Breast epithelium (tissue), 4 donors: ENCODE measurements at regions not wholly inside any gene's neighbourhood (a gene's known extent, or its start where the extent isn't known, plus 50 kb on each side); places are given as distances from the start of the nearest gene placed in this dataset.
"Not testable (repeated sequence)": the region's sequence is repeated elsewhere in the genome, so short reads cannot be mapped to it uniquely, and the experiment has no call there.

Experiments
- DNase-seq, 2 donors: peaks; one replicate each; pipeline ENCODE4 v3.0.0-alpha.2; 2019; ENCODE audit warnings: low spot score in 2 of 2
- H3K27ac ChIP-seq, 2 donors: fragments of 200-600 bp; sonication (generic) in 1 of 2; one replicate each; pipeline ENCODE4 v1.5.1; 2016 to 2019; ENCODE audit warnings: mild to moderate bottlenecking in 1 of 2
- H3K27me3 ChIP-seq, 2 donors: fragments of 200-600 bp; sonication (generic) in 1 of 2; one replicate each; pipeline versions ENCODE4 v1.5.1 to v1.6.0; 2017 to 2019; ENCODE audit warnings: control low read depth in 1 of 2, mild to moderate bottlenecking in 1 of 2
- H3K36me3 ChIP-seq: fragments of 200-600 bp; one replicate; pipeline ENCODE4 v1.5.1; 2019
- H3K4me1 ChIP-seq, 2 donors: fragments of 200-600 bp; sonication (generic); one replicate each; pipeline ENCODE4 v1.5.1; 2016 to 2019; ENCODE audit warnings: control low read depth in 1 of 2
- H3K4me3 ChIP-seq, 3 donors: fragments of 200-600 bp; sonication (generic); 1 replicate in 2 of 3; 2 replicates in 1 of 3; pipeline ENCODE4 v1.5.1; 2016 to 2019; ENCODE audit warnings: mild to moderate bottlenecking in 3 of 3, moderate library complexity in 2 of 3
- H3K9me3 ChIP-seq, 2 donors: fragments of 200-600 bp; sonication (generic) in 1 of 2; one replicate each; pipeline ENCODE4 v1.5.1; 2016 to 2019; ENCODE audit warnings: control low read depth in 1 of 2
- intact Hi-C: fragments of 100-400 bp; cut with DNase I; formaldehyde crosslinking; loops from one replicate; pipeline ENCODE4 v1.15.1; 2023; ENCODE audit warnings: low total_unique reads

- DNase-seq, intact Hi-C loops, H3K27me3 ChIP-seq, H3K4me1 ChIP-seq, H3K9me3 ChIP-seq, H3K4me3 ChIP-seq, H3K36me3 ChIP-seq: not testable (repeated sequence)
- H3K27ac ChIP-seq: peak overlapping the region; percentile 71 to 74
These were observed 293.5 kb upstream of the PLGLB2 start for GRCh38 chr2:87454421-87454820.

DNA sequence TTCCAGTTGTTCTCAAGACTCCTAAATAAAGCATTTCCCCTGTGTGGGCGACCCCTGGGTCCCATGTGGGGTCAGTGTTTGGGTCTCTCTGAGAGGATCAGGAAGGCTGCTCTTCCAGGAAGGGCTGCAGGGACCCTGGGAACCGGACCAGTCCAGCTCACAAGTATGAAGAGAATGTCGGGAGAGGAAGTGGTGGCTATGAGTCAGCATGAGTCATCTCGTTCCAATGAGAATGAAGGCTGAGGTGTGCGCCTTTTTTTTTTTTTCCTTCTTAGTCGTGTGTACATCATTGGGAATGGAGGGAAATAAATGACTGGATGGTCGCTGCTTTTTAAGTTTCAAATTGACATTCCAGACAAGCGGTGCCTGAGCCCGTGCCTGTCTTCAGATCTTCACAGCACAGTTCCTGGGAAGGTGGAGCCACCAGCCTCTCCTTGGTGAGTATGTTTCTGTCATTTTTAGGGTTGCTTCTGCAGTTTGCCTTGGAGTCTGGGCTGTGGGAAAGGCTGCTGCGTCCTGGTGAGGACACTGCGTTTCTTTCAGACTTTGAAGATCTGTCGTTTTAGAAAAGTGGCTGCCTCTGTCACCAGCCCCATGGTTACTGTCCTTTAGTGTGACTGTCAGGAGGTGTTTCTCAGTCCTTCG is 292.6 kb upstream of the PLGLB2 start:
- H3K4me1 ChIP-seq, H3K36me3 ChIP-seq, DNase-seq, H3K27me3 ChIP-seq, intact Hi-C loops, H3K9me3 ChIP-seq: not testable (repeated sequence)
- Histone ChIP-seq H3K4me3 (peak overlapping the region; percentile 23 to 57 (median 42)), H3K27ac (peak overlapping the region; percentile 79 to 86)

GRCh38 chr2:87455854-87456249 is 292.0 kb upstream of the PLGLB2 start:
- H3K4me1 ChIP-seq, intact Hi-C loops, H3K9me3 ChIP-seq, H3K27me3 ChIP-seq, DNase-seq, H3K36me3 ChIP-seq: not testable (repeated sequence)
- peak overlapping the region; percentile 23 to 57 (median 42) for H3K4me3 ChIP-seq
- H3K27ac ChIP-seq: peak overlapping the region; percentile 79 to 86

- intact Hi-C loops, DNase-seq, H3K36me3 ChIP-seq, H3K4me1 ChIP-seq, H3K27me3 ChIP-seq, H3K9me3 ChIP-seq: not testable (repeated sequence)
- Histone ChIP-seq H3K27ac (peak overlapping the region; percentile 79 to 86), H3K4me3 (peak overlapping the region in 2 of 3 donors; percentile 42 to 45)
These were observed 291.3 kb upstream of the PLGLB2 start for GRCh38 chr2:87456477-87457128.

DNA sequence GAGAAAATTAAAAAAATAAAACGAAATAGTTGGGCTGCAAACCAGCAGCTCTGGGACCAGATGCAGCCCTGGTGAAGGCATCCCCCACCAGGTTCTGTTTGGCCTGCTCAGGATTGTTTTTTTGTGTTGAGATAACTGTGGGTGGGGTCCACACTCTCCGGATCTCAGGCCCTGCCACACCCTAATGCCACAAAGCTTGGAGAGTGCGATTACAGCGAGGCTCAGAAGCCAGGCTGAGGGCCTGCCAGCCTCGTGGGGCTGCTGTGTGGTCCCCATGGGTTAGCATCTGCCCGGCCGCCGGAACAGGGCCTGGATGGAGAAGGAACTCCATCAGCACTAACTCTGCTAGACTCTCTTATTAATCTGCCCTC is 290.8 kb upstream of the PLGLB2 start:
- H3K36me3 ChIP-seq, H3K4me3 ChIP-seq, H3K27me3 ChIP-seq, H3K4me1 ChIP-seq, H3K27ac ChIP-seq, intact Hi-C loops, H3K9me3 ChIP-seq, DNase-seq: not testable (repeated sequence)

DNA sequence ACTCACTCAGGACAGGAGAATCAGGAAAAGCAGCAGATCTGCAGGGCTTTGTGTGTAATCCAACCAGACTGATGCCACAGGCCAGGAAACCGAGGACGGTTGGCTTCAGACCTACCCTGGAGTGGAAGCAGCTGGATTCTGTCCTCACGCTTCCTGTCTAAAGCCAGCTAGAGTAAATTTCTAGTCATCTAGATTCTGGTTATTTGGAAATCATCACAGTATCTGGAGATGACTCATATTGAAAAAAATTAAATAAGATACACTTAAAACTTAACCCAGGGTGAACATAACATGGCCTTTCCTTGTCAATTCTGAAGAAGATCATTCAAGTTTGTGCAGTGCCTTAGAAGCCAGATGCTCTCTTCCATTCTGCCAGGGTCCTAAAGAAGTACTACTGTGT is 288.9 kb upstream of the PLGLB2 start:
- H3K4me3 ChIP-seq, H3K4me1 ChIP-seq, H3K36me3 ChIP-seq, DNase-seq, H3K27me3 ChIP-seq, H3K27ac ChIP-seq, H3K9me3 ChIP-seq, intact Hi-C loops: not testable (repeated sequence)

DNA sequence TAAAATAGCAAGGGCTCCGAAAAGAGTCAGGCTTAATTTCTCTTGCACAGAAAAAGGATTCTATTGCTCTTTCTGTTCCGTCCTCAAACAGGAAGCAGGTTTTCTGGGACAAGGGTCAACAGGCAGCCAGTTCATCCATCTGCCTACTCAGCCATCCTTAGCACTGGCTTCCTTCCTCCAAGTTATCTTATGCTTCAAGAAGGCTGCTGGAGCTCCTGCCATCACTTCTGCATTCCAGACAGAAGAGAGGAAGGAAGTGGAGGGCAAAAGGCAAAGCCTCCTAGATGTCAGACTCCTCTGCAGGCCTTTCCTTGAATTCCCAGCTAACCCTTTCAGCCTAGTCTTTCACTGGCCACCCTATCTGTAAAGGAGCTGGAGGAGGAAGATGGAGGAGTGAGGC is 287.8 kb upstream of the PLGLB2 start:
- H3K4me3 ChIP-seq, H3K36me3 ChIP-seq, H3K27me3 ChIP-seq, DNase-seq, H3K27ac ChIP-seq, H3K4me1 ChIP-seq, intact Hi-C loops, H3K9me3 ChIP-seq: not testable (repeated sequence)

DNA sequence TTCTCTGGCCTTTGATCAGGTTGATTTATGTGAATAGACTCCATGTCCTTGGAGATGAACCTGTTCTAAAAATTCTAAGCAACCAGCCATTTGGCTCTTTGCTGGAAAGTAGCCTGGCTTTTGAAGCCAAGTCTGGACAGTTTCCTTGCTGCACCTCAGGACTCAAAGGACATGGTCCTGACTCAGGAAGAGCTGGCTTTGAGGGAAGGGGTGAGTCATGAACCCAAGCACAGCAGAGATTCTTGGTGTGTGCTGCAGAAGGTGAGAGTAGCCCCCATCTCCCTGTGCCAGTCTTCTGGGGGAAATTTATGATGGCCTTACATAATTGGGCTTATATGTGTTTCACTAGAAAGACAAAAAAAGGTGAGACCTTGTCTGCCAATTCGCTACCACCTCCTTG is 287.2 kb upstream of the PLGLB2 start:
- H3K36me3 ChIP-seq, intact Hi-C loops, H3K4me1 ChIP-seq, H3K27ac ChIP-seq, H3K27me3 ChIP-seq, H3K9me3 ChIP-seq, H3K4me3 ChIP-seq, DNase-seq: not testable (repeated sequence)

DNA sequence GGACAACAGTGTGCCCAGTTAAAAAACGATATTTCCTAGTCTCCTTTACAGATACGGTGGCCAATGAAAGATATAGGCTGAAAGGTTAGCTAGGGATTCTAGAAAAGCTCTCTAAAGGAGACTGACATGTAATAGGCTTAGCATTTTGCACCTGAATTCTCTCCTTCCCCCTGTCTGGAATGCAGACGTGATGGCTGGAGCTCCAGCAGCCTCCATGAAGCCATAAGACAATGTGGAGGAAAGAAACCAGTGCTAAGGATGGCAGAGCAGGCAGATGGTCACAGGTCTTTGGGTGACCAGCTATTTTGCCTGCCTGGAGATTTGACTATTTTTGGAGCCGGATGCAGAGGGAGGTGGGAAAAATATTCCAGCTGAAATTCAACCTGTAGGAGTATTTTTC is 286.2 kb upstream of the PLGLB2 start:
- H3K27ac ChIP-seq, H3K27me3 ChIP-seq, DNase-seq, intact Hi-C loops, H3K4me1 ChIP-seq, H3K9me3 ChIP-seq, H3K4me3 ChIP-seq, H3K36me3 ChIP-seq: not testable (repeated sequence)

DNA sequence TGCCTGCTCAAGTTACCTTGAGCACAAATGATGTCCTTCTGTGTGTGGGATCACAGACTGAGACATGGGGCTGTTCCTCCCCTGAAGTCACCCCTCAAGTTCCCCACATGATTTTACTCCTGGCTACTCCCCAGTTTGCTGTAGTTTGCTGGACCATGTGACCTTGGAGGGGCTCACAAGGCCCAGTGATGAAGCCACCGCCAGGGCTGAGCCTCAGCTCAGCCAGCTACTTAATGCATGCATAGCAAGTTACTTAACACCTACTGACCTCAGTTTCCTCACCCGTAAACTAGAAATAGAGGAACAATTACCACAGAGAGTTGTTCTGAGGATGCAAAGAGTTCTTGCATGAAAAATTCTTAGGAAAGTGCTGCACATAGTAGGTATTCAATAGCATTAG is 283.7 kb upstream of the PLGLB2 start:
- intact Hi-C loops, H3K4me3 ChIP-seq, H3K36me3 ChIP-seq, H3K9me3 ChIP-seq, H3K4me1 ChIP-seq, H3K27me3 ChIP-seq, DNase-seq, H3K27ac ChIP-seq: not testable (repeated sequence)

DNA sequence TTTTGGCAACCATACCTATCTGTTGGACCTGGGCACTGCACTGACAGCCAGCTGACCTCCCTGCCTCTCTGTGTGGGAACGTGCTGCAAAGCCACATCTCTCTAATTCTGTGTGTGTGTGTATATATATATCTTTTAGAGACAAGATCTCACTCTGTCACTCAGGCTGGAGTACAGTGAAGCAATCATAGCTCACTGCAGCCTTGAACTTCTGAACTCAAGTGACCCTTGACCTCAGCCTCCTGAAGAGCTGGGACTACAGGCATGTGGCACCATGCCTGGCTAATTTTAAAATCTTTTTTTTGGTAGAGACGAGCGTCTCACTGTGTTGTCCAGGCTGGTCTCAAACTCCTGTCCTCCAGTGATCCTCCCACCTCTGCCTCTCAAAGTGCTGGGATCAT is 282.2 kb upstream of the PLGLB2 start:
- DNase-seq, H3K27ac ChIP-seq, H3K36me3 ChIP-seq, intact Hi-C loops, H3K9me3 ChIP-seq, H3K4me1 ChIP-seq, H3K4me3 ChIP-seq, H3K27me3 ChIP-seq: not testable (repeated sequence)

- H3K4me3 ChIP-seq, H3K27me3 ChIP-seq, H3K9me3 ChIP-seq, H3K4me1 ChIP-seq, H3K36me3 ChIP-seq, H3K27ac ChIP-seq, intact Hi-C loops: not testable (repeated sequence)
- DNase-seq: peak; percentile 76 to 86
These were observed 281.2 kb upstream of the PLGLB2 start for GRCh38 chr2:87466591-87467120.

DNA sequence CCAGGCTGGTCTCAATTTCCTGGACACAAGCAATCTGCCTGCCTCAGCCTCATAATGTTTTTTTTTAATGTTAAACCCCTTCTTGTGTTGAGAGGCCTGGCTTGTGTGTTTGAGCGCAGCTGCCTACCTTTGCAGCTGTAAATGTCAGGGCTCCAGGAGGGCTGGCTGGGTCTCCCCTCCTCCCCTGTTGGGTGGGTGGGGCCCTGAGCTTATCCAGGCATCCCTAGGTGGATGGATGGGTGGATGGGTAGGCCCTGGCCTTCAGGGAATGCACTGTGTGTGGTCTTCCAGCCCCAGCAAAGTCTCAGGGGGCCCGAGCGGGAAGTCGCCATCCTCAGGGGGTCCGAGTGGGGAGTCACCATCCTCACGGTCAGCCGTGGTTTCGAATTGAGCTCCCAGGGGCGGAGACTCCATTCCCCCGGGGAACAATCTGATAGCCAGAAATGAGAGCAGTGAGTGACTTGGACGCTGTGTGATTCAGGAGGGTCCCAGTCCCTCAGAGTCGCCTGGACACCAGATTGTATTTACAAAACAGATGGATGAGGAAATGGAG is 279.4 kb upstream of the PLGLB2 start:
- H3K36me3 ChIP-seq, intact Hi-C loops, DNase-seq: not testable (repeated sequence)

More for the DNA sequence above, 279.4 kb upstream of the PLGLB2 start:
- H3K27me3 ChIP-seq, H3K4me3 ChIP-seq, H3K27ac ChIP-seq, H3K9me3 ChIP-seq, H3K4me1 ChIP-seq: not testable (repeated sequence)
